ENCODE measurements at regions not wholly inside any gene's neighbourhood (a gene's known extent, or its start where the extent isn't known, plus 50 kb on each side); places are given as distances from the start of the nearest gene placed in this dataset.

DNA sequence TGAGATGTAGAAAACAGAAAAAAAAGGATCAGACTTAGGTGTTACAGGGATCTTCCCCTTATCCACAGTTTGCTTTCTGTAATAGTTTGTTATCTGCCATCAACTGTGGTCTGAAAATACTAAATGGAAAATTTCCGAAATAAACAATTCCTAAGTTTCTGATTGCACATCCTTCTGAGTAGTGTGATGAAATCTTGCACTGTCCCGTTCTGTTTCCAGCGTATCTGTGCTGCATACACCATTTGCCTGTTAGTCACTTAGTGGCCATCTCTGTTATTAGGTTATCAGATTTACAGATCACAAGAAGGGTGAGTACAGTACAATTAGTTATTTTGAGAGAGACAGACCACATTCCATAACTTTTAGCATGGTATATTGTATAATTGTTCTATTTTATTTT lies 185.6 kb upstream of the CPHXL start:
- no peak for TF ChIP-seq POLR2A (IDR thresholded peaks at IDR 0.05)
- TF ChIP-seq, protein P1, sequence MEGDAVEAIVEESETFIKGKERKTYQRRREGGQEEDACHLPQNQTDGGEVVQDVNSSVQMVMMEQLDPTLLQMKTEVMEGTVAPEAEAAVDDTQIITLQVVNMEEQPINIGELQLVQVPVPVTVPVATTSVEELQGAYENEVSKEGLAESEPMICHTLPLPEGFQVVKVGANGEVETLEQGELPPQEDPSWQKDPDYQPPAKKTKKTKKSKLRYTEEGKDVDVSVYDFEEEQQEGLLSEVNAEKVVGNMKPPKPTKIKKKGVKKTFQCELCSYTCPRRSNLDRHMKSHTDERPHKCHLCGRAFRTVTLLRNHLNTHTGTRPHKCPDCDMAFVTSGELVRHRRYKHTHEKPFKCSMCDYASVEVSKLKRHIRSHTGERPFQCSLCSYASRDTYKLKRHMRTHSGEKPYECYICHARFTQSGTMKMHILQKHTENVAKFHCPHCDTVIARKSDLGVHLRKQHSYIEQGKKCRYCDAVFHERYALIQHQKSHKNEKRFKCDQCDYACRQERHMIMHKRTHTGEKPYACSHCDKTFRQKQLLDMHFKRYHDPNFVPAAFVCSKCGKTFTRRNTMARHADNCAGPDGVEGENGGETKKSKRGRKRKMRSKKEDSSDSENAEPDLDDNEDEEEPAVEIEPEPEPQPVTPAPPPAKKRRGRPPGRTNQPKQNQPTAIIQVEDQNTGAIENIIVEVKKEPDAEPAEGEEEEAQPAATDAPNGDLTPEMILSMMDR (IDR thresholded peaks at IDR 0.05) = no peak
